ENCODE measurements at regions not wholly inside any gene's neighbourhood (a gene's known extent, or its start where the extent isn't known, plus 50 kb on each side); places are given as distances from the start of the nearest gene placed in this dataset.

DNA sequence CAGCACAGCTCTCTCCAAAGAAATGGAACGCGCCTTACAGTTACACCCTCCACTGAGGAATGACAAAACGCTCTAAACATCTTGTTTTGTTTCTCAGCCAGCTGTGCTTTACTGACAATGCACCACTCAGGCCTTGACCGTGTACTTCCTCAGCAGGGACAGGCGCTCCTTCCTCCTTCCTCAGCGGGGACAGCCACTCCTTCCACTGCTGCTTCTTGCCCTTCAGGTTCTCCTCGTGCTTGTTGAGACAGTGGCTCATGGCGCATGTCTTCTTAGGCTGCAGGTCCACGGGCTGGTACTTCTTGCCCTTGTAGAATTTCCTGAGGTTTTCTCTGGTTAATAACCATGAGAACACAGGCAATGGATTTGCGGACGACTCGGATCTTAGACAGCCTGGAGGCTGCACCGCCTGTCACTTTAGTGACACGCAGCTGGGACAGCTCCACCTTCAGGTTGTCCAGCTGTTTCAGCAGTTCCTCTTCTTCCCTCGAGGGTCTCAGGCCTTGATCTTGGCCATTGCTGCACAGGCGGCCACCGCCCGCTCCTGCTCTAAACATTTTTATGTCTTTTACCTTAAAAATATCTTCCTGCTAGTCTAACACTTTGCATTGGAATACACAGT lies 613.8 kb downstream of the BRD1 start:
- ATAC-seq (no peak), DNase-seq (no peak)
- Mint-ChIP-seq H3K4me3 (no peak overlapping the region), H3K9me3 (peaks cover 12 to 22% of the 10 kb centered on the region in 2 donors), H3K27me3 (peaks cover 42% of the 10 kb centered on the region), H3K27ac (peak overlapping the region in 1 of 2 donors; percentile 27), H3K4me1 (no peaks in the 10 kb centered on the region)

DNA sequence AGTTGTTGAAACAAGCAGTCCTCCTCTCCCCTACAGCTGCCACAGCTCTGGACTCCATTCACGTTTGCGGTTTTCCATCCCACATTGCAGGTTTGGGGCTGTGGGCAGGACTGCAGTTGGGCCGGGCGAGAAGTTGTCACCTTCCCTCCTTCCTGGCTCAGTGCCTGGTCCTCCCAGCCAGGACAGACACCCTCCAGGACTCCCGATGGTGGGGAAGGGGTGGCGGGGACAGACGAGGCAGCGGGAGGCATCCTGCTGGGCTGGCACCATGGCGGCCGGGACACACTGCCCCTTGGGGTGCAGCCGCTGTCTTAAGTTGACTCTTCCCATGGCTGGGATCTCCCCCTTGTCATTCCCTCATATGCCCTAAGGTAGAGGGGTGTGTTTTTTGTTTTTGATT lies 615.2 kb downstream of the BRD1 start:
- Mint-ChIP-seq H3K9me3 (peaks cover 0 to 10% of the 10 kb centered on the region in 2 donors), H3K27ac (no peak overlapping the region), H3K4me1 (no peaks in the 10 kb centered on the region), H3K27me3 (peaks cover 34% of the 10 kb centered on the region), H3K4me3 (no peak overlapping the region)
- ATAC-seq (no peak), DNase-seq (no peak)

DNA sequence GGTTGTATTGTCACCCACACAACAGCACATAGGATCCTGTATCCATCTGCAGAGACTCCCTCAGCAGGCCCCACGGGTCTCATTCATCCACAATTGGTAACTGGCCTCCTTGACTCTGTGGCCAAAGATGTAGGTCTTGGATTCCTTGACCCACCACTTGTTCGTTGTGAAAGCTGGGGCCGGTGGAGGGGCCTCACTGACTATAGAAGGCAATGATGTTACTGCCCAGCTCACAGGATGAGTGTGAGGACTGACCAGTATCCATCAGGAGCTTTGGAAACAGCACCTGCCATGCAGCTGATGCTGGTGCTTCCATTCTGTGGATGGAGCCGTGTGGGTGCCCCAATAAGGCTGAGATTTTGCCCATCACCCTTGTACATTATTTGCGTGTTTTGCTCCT lies 615.7 kb downstream of the BRD1 start:
- Mint-ChIP-seq H3K4me1 (no peaks in the 10 kb centered on the region), H3K27me3 (peaks cover 34% of the 10 kb centered on the region), H3K9me3 (peaks cover 0 to 5% of the 10 kb centered on the region in 2 donors), H3K27ac (no peak overlapping the region), H3K4me3 (no peak overlapping the region)
- ATAC-seq: no peak
- no peak for DNase-seq

DNA sequence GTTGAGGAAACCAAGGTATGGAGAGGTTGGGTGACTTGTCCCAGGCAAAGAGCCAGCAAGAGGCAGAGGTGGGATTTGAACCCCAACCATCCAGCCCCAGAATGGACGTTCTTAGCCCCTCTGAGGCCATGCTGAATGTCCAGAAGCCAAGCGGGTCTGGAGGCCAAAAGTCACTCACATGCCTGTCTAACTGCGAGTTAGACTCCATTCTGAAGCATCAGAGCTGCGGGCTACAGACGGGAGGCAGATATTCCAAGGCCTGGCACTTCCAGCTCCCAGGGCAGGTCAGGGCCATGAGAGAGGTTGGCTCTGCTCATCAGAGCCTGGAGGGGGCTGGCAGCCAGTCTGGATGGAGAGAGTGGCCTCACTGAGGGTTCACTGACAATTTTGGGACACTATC lies 616.5 kb downstream of the BRD1 start:
- DNase-seq (no peak), ATAC-seq (no peak)

DNA sequence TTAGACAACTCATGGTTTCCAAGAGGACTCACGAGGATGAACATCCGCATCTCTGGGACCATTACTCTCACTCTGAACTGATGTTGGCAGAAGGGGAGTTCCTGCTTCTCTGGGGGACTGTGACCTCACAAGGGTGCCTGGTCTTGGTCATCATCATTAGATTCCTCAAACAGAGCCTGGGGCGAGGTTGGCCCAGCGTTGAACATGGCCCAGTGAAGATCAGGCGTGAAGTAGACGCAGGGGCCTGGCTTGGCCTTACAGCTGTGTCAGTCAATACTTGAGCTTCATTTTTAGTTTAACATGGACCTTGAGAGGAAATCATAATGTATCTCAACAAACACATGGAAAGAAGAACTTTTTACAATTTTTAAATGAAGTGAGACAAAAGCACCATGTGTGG lies 617.1 kb downstream of the BRD1 start:
- Mint-ChIP-seq H3K27ac (no peak overlapping the region), H3K27me3 (peaks cover 28% of the 10 kb centered on the region), H3K9me3 (no peaks in the 10 kb centered on the region), H3K4me1 (no peaks in the 10 kb centered on the region), H3K4me3 (no peak overlapping the region)
- no peak for DNase-seq
- ATAC-seq: no peak

More for the DNA sequence above, 616.5 kb downstream of the BRD1 start:
- Mint-ChIP-seq H3K27ac (no peak overlapping the region), H3K9me3 (no peaks in the 10 kb centered on the region), H3K4me1 (no peaks in the 10 kb centered on the region), H3K4me3 (no peak overlapping the region), H3K27me3 (peaks cover 34% of the 10 kb centered on the region)

DNA sequence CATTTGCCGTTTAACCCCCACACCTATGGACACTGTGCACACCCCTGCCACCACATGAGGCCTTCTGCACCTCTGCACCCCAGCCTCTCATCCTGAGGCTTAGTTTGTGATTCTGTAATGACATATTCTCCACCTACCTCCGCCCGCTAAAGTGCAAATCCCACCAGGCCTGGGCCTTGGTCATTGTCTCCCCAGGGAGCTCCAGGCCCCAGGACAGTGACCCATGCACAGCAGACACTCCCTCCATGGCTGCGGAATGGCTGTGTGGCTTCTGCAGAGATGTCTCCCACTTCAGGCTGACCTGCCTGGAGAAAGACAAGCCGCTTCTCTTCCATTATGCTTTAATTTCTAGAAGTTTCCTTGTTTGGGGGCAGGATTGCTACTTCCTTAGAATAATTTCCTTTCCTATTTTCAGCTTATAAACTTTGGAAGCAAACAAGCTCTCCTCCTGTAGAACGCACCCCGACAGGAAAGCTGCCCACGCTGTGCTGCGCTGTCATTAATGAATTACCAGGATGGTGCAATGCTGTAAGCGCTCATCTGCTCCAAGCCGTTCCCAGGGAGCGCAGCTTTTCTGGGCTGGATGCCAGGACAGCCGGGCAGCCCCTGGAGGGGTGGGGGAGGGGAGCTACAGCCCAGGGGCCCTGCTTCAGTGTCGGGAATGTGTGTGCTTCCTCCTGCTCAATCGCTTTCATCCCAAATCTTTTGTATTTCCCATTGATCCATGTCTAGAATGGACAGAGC lies 618.0 kb downstream of the BRD1 start:
- H3K4me3 Mint-ChIP-seq: no peak overlapping the region
- H3K9me3 Mint-ChIP-seq: no peaks in the 10 kb centered on the region
- H3K27me3 Mint-ChIP-seq: peaks cover 18% of the 10 kb centered on the region
- ATAC-seq: no peak
- H3K27ac Mint-ChIP-seq: no peak overlapping the region
- DNase-seq: no peak
- H3K4me1 Mint-ChIP-seq: no peaks in the 10 kb centered on the region

DNA sequence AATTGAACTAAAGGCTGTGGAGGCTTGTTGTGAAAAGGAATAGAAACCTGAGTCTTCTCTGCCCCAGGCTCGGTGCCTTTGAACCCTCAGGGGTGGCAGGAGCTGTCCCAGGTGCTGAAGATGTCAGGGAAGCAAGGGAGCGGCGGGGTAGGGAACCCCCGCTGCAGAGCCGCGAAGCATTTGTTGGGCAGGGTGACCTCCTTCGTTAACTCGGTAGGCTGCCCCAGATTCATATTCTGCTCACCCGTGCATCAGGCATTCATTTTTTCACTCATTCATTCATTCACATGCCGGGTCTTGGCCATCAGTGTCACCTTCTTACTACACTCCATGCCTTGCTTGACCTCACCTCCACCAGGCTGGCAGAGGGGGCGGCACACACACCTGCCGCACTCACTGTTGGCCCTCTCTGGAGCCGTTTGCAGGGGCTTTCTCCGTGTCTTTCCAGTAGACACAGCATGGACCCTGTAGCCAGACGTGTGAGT lies 618.9 kb downstream of the BRD1 start:
- H3K27ac Mint-ChIP-seq: no peak overlapping the region
- ATAC-seq (no peak), DNase-seq (no peak)
- no peaks in the 10 kb centered on the region for H3K4me1 Mint-ChIP-seq
- H3K4me3 Mint-ChIP-seq: no peak overlapping the region
- H3K27me3 Mint-ChIP-seq: peaks cover 10% of the 10 kb centered on the region
- H3K9me3 Mint-ChIP-seq: no peaks in the 10 kb centered on the region

DNA sequence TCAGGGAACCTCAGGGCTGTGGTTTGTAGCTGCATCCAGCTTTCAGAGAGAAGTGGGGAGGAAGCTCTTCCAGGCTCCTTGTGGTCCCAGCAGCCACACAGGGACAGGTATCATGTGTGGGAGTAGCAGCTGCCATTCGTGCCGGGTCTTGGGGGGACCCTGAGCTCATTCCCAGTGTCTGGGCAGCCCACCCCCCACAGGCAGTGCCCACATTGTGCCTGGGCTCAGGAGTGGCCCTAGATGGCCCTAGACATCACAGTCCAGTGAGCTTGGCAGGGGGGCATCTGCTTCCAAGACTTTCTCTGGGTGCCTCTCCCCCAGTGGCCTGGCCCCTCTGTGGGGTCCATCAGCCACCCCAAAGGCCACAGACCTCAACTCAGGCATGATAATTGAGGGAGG lies 619.7 kb downstream of the BRD1 start:
- Mint-ChIP-seq H3K27ac (no peak overlapping the region), H3K9me3 (no peaks in the 10 kb centered on the region), H3K4me1 (no peaks in the 10 kb centered on the region), H3K4me3 (no peak overlapping the region), H3K27me3 (peaks cover 2% of the 10 kb centered on the region)
- DNase-seq (no peak), ATAC-seq (no peak)

DNA sequence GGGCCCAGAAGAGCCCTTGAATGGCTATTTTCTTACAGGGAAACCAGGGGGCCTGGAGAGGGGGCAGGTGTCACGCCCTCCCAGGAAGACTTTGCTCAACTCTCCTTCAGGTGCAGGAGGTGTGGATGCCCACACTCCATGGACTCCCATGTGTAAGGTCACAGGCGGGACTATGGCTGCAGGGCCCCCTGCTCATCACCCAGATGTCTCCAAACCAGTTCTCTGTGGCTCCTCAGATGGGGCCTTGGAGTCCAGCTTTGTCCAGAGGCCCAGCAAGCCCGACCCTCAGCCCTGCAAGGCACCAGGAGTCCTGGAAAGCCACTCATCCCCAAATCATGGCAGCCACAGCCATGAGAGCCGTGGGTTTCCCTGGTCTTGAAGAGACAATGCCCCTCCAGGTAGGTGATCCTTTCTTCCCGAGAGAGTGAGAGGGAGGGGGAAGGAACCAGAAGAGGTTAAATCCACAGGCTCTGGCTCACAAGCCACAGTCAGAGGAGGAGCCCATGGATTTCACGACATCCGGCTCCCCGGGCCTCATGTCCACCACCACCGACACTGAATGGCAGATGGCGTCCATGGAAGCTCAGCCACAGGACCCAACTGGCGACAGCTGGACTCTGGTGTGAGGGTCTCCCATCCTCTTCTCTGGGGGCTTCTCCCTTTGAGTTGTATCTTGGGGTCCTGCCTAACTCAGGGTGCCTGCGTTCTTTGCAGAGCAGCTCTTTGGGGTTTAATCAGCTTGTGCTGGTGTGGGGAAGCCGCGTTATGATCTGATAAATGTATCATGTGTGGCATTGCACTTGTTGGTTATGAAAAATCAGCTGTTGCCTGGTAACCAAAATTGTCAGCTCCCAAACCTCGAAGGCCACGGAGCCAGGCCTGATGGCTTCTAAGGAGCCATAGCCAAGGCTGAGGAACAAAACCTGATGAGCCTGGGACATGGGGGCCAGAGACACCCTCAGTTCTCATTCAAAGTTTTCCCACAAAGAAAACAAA lies 620.4 kb downstream of the BRD1 start:
- no peak for ATAC-seq
- Mint-ChIP-seq H3K9me3 (no peaks in the 10 kb centered on the region), H3K27ac (no peak overlapping the region), H3K4me3 (no peak overlapping the region), H3K4me1 (no peaks in the 10 kb centered on the region), H3K27me3 (no peaks in the 10 kb centered on the region)
- no peak for DNase-seq

DNA sequence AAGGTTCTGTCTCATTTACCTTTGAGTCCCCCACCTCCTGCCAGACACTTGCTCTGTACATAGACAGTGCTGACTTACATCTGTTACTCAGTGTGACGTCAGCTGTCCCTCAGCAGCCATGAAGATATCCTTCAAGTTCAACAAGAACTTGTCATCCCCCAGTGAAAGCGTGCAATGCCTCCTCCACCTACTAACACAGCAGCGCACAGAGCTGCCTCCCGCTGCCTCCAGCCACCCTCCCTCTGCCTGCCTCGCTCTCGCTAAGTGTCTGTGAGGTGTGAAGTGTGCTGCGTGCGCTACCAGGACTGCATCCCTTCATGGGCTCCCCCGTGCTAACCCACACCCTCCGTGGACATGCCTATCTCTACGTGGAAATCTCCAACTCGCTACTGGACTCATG lies 621.4 kb downstream of the BRD1 start:
- ATAC-seq (no peak), DNase-seq (no peak)
- Mint-ChIP-seq H3K27me3 (no peaks in the 10 kb centered on the region), H3K27ac (no peak overlapping the region), H3K4me3 (no peak overlapping the region), H3K4me1 (no peaks in the 10 kb centered on the region), H3K9me3 (no peaks in the 10 kb centered on the region)

DNA sequence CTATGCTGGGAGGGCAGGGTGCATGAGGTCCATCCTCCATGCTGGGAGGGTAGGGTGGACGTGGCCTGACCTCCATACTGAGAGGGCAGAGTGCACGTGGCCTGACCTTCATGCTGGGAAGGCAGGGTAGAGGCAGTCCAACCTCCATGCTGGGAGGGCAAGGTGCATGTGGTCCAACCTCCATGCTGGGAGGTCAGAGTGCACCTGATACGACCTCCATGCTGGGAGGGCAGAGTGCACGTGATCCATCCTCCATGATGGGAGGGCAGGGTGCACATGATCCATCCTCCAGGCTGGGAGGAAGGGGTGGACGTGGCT lies 622.2 kb downstream of the BRD1 start:
- no peaks in the 10 kb centered on the region for H3K4me1 Mint-ChIP-seq
- H3K27ac Mint-ChIP-seq: no peak overlapping the region
- no peak overlapping the region for H3K4me3 Mint-ChIP-seq
- H3K9me3 Mint-ChIP-seq: no peaks in the 10 kb centered on the region
- ATAC-seq: no peak
- H3K27me3 Mint-ChIP-seq: no peaks in the 10 kb centered on the region
- DNase-seq: no peak

DNA sequence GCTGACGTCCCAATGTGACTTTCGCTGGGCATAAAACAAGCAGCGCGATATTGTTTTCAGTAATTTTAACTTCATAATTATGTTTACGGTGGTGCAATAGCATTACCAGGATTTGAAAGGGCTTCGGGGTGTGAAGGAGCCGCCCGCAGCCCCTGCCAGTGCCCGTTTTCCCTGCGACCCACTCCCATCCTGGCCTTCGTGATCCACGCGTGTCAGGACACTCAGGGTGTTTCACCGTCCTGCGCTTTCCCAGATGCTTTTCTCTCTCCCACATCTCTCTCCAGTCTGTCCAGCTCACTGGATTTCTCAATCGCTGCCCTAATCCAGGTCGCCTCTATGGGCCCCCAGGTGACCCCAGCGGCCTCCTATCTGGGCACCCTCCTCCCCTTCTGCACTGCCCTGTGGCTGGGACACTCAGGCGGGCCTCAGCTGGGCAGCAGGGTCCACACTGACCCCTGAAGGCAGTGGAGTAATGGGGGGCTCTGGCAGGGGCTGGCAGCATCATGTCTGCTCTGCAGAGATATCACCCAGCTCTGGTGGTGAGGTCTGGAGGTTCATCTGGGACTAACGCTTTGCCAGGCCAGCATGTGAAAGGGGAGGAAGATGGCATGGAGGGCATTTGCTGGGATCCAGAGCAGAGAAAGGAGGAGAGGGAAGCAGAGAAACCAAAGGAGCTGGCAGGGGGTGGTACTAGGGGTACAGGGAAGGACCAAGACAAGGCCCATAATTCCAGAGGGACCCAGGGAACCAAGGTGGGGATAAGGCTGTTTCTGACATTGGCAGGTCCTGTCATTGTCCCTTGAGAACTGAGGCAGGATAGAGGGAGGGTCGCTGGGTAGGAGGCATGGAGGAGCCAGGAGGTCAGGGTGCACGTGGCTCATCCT lies 622.8 kb downstream of the BRD1 start:
- no peaks in the 10 kb centered on the region for H3K4me1 Mint-ChIP-seq
- DNase-seq (no peak), ATAC-seq (no peak)
- H3K4me3 Mint-ChIP-seq: no peak overlapping the region
- H3K9me3 Mint-ChIP-seq: no peaks in the 10 kb centered on the region
- no peaks in the 10 kb centered on the region for H3K27me3 Mint-ChIP-seq
- H3K27ac Mint-ChIP-seq: no peak overlapping the region

DNA sequence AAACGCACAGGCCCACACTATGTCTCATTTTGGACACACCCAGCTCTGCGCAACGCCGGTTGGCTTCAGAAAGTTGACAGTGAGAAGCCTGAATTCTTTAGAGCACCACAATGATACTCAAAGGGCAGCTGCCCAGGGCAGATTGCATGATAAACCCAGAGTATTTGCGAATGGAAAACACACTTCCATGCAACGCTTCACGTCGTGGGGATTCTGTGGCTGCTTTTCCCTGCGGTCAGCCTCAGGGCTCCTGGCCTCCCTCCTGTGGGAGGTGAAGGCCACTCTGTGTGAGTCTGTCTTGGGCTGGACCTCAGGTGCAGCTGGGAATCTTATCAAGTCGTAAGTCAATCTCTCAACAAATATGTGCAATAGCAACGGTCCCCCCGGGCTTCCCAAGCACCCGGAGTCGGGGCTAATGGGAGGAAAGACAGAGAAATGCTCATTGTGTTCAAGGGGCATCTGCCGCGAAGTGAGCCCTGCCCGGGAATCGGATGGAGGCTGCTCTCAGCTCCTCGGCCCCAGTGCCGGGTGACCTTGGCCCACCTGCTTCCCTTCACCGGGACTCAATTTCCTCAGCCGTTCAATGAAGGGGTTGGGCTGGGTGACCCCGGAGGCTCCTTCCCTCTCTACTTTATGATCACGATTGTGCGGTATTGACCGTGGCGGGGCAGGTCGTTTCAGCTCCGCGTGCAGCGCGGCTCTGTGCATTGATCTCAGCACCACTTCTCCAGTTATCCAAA lies 623.6 kb downstream of the BRD1 start:
- no peak for DNase-seq
- Mint-ChIP-seq H3K27me3 (peaks cover 7% of the 10 kb centered on the region), H3K4me1 (no peaks in the 10 kb centered on the region), H3K4me3 (no peak overlapping the region), H3K27ac (no peak overlapping the region), H3K9me3 (no peaks in the 10 kb centered on the region)
- no peak for ATAC-seq

DNA sequence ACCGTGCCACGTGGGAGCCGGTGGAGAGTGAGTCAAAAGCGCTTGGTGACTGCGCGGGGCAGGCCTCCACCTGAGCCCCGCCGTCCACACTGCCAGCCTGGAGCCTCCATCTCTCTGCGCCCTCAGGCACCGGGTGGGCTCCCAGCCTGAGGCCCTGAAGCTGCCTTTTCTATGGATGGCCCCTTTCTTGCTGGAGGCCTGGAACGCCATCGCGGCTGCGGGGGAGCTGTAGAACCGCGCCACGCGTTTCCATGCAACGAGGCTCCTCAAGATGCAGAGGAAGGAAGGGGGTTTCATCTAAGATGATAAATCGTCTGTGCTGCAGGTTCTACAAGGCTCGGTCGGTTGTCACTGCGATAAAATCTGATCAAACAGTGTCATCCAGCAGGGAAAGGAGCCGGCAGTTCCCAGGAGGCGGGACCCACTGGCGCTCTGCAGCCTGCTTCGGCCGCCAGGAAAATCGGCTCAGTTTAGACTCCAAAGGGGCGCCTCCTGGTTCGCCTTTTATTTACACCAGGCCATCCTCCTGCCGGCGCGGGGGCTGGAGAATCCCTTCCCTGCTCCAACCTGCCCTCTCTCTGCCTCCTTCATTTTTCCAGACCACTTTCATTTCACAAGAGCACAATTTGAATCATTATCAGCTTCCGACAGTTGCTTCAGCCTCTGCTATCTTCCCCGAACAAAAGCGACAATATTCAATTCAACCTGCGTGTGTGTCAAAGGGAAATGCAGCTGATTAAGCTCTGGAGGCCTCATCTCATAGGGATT lies 624.4 kb downstream of the BRD1 start:
- H3K4me1 Mint-ChIP-seq: no peaks in the 10 kb centered on the region
- H3K27me3 Mint-ChIP-seq: peaks cover 12% of the 10 kb centered on the region

More for the DNA sequence above, 624.4 kb downstream of the BRD1 start:
- ATAC-seq: no peak
- Mint-ChIP-seq H3K27ac (no peak overlapping the region), H3K9me3 (no peaks in the 10 kb centered on the region), H3K4me3 (no peak overlapping the region)
- no peak for DNase-seq

Measured in stimulated activated naive CD8-positive, alpha-beta T cell treated with anti-CD3 and anti-CD28 coated beads, Interleukin-15, amount 100 ng/mL, for 72 hours (primary cell).